ENCODE measurements at regions not wholly inside any gene's neighbourhood (a gene's known extent, or its start where the extent isn't known, plus 50 kb on each side); places are given as distances from the start of the nearest gene placed in this dataset.

DNA sequence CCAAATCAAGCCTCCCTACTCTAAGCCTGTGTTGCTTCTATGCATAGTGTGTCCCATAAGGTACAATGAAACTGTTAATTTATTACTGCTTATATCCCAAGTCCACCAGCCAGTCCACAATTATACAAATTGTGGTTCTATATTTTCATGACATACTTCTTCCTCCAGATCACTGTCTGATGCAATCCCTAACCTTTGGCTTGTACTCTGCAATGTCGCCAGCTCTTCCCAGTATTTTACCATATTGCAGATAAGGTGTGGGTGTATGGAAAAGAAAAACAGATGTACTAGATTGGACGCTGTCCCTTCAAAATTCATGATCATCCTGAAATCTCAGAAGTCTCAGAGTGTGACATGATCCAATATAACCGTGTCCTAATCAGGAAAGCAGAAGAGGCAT, 286.2 kb downstream of the GASK1B start:
- TF ChIP-seq, protein P1, sequence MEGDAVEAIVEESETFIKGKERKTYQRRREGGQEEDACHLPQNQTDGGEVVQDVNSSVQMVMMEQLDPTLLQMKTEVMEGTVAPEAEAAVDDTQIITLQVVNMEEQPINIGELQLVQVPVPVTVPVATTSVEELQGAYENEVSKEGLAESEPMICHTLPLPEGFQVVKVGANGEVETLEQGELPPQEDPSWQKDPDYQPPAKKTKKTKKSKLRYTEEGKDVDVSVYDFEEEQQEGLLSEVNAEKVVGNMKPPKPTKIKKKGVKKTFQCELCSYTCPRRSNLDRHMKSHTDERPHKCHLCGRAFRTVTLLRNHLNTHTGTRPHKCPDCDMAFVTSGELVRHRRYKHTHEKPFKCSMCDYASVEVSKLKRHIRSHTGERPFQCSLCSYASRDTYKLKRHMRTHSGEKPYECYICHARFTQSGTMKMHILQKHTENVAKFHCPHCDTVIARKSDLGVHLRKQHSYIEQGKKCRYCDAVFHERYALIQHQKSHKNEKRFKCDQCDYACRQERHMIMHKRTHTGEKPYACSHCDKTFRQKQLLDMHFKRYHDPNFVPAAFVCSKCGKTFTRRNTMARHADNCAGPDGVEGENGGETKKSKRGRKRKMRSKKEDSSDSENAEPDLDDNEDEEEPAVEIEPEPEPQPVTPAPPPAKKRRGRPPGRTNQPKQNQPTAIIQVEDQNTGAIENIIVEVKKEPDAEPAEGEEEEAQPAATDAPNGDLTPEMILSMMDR (IDR thresholded peaks at IDR 0.05), result no peak
- TF ChIP-seq POLR2A (IDR thresholded peaks at IDR 0.05), result no peak
